Left ventricle myocardium inferior (tissue), 1 donor: ENCODE measurements at regions not wholly inside any gene's neighbourhood (a gene's known extent, or its start where the extent isn't known, plus 50 kb on each side); places are given as distances from the start of the nearest gene placed in this dataset.

Experiments
- DNase-seq: peaks from one replicate; pipeline ENCODE4 v3.0.0-alpha.2; 2020
- H3K27ac ChIP-seq: fragments of 200-600 bp; replicated peaks from 2 replicates; pipeline ENCODE4 v1.8.0; 2021
- H3K27me3 ChIP-seq: fragments of 200-600 bp; 2 replicates; pipeline ENCODE4 v1.8.0; 2021; ENCODE audit warnings: low read depth
- H3K36me3 ChIP-seq: fragments of 200-600 bp; 2 replicates; pipeline ENCODE4 v1.8.0; 2021
- H3K4me1 ChIP-seq: fragments of 200-600 bp; 2 replicates; pipeline ENCODE4 v1.8.0; 2021
- H3K4me3 ChIP-seq: fragments of 200-600 bp; 2 replicates; pipeline ENCODE4 v1.8.0; 2021; ENCODE audit warnings: mild to moderate bottlenecking, moderate library complexity
- H3K9me3 ChIP-seq: fragments of 200-600 bp; replicated peaks from 2 replicates; pipeline ENCODE4 v1.8.0; 2021
- intact Hi-C: fragments of 100-400 bp; cut with micrococcal nuclease; formaldehyde crosslinking; loops from one replicate; pipeline ENCODE4 v1.11.0; 2022
- TF ChIP-seq, protein P1 (sequence below): fragments of 200-600 bp; IDR thresholded peaks from 2 replicates; pipeline ENCODE4 v1.8.0; 2021; ENCODE audit warnings: antibody characterized with exemption, mild to moderate bottlenecking, borderline replicate concordance
- donor health status: DM: no; HTN: yes; CAD: no; lungs with severe emphysema.

DNA sequence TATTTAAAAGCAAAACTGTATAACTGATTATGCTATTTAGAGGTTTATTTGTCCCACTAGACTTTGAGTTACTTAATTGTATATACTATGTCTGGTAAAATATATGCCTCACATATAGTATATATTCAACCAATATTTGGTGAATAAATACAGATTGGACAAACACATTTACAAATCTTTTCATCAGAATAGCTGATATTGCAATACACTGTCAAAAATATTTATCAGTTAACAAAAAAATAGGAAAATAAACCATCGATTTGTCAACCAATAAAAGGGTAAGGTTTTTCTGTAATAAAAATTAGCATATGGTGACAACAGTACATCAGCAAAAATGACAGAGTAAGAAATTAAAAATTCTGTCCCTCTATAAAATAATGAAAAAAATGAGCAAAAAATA, 889.9 kb upstream of the INTU start:
- no peaks in the 10 kb centered on the region for H3K4me1 ChIP-seq

DNA sequence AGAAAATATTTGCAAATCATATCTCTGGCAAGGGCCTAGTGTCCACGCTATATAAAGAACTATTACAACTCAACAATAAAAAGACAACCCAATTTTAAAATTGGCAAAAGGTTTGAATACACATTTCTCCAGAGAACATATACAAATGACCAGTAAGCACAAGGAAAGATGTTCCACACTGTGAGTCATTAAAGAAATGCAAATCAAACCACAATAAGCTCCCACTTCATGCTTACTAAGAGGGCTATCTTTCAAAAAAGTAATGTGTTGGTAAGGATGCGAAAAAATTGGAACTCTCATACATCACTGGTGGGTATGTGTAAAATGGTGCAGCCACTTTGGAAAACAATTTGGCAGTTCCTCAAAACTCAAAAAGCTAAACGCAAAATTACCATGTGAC, 884.0 kb upstream of the INTU start:
- peaks cover 8% of the 10 kb centered on the region for H3K4me1 ChIP-seq
- intact Hi-C loops = no loop called here

More for the DNA sequence above, 889.9 kb upstream of the INTU start:
- TF ChIP-seq, protein P1, sequence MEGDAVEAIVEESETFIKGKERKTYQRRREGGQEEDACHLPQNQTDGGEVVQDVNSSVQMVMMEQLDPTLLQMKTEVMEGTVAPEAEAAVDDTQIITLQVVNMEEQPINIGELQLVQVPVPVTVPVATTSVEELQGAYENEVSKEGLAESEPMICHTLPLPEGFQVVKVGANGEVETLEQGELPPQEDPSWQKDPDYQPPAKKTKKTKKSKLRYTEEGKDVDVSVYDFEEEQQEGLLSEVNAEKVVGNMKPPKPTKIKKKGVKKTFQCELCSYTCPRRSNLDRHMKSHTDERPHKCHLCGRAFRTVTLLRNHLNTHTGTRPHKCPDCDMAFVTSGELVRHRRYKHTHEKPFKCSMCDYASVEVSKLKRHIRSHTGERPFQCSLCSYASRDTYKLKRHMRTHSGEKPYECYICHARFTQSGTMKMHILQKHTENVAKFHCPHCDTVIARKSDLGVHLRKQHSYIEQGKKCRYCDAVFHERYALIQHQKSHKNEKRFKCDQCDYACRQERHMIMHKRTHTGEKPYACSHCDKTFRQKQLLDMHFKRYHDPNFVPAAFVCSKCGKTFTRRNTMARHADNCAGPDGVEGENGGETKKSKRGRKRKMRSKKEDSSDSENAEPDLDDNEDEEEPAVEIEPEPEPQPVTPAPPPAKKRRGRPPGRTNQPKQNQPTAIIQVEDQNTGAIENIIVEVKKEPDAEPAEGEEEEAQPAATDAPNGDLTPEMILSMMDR = no peak
- Histone ChIP-seq H3K27ac (no peak overlapping the region), H3K9me3 (peaks cover 34% of the 10 kb centered on the region), H3K36me3 (no peaks in the 10 kb centered on the region), H3K27me3 (no peaks in the 10 kb centered on the region), H3K4me3 (no peak overlapping the region)
- intact Hi-C loops = no loop called here
- no peak for DNase-seq

DNA sequence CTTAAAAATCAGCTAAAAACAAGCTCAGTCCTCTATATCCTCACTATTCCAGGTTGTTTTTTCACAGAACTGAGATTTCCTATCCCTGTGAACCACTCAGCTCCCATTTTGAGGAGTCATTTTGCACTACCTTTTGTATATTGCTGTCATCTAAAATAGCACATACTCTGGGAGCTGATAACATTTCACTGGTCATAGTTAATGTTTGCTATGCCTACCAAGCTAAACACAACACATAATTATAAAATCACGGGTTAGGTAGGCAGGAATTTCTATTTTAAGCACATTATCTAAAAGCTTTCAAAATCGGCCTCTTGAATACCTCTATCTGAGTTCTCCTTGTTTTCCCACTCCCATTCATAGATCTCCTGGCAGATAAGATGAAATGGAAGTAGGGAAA, 882.0 kb upstream of the INTU start:
- H3K27ac ChIP-seq = peak overlapping the region; percentile 78
- peaks cover 15% of the 10 kb centered on the region for H3K9me3 ChIP-seq
- H3K4me1 ChIP-seq = peaks cover 16% of the 10 kb centered on the region
- no peaks in the 10 kb centered on the region for H3K36me3 ChIP-seq
- TF ChIP-seq, protein P1 = no peak
- no peak for DNase-seq
- no peak overlapping the region for H3K4me3 ChIP-seq
- intact Hi-C loops = no loop called here
- no peaks in the 10 kb centered on the region for H3K27me3 ChIP-seq

More for the DNA sequence above, 884.0 kb upstream of the INTU start:
- TF ChIP-seq, protein P1 = no peak
- H3K27me3 ChIP-seq = no peaks in the 10 kb centered on the region
- H3K4me3 ChIP-seq = no peak overlapping the region
- peaks cover 34% of the 10 kb centered on the region for H3K9me3 ChIP-seq
- DNase-seq = no peak
- H3K27ac ChIP-seq = no peak overlapping the region
- H3K36me3 ChIP-seq = no peaks in the 10 kb centered on the region

DNA sequence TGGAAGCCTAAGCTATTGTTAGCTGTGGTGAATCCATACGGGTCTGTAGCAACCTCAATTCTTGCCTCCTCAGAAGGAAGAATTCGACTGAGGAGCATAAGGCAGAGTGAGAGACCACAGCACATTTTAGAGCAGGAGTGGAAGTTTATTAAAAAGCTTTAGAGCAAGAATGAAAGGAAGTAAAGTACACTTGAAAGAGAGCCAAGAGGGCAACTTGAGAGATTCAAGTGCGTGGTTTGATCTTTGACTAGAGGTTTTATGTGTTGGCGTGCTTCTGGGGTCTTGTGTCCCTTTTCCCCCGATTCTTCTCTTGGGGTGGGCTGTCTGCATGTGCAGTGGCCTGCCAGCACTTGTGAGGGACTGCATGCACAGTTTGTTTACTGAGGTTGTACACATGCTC, 880.6 kb upstream of the INTU start:
- Histone ChIP-seq H3K4me3 (no peak overlapping the region), H3K4me1 (peaks cover 25% of the 10 kb centered on the region), H3K36me3 (no peaks in the 10 kb centered on the region), H3K27ac (peak overlapping the region; percentile 78), H3K27me3 (no peaks in the 10 kb centered on the region), H3K9me3 (peaks cover 4% of the 10 kb centered on the region)
- intact Hi-C loops = no loop called here
- no peak for DNase-seq
- TF ChIP-seq, protein P1 = no peak

DNA sequence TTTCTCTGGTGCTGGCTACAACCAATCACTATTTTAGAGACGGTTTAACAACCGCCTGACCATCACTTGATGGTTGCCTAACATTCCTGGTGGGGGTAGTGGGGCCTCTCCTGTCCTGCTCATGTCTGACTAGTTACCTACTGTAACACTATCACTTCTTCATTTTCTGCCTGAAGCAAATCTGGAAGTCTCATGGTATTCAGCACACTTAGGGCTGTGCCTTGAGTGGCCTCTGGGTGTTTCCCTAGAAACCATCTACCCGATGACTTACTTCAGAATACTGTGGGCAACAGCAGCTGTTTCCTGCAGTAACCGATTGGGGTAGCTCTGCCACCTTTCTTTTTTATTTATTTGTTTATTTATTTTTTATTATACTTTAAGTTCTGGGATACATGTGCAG, 880.1 kb upstream of the INTU start:
- Histone ChIP-seq H3K9me3 (no peaks in the 10 kb centered on the region), H3K27me3 (no peaks in the 10 kb centered on the region), H3K4me3 (no peak overlapping the region), H3K27ac (no peak overlapping the region), H3K36me3 (no peaks in the 10 kb centered on the region), H3K4me1 (peaks cover 25% of the 10 kb centered on the region)
- TF ChIP-seq, protein P1 = no peak
- DNase-seq = no peak
- intact Hi-C loops = no loop called here

DNA sequence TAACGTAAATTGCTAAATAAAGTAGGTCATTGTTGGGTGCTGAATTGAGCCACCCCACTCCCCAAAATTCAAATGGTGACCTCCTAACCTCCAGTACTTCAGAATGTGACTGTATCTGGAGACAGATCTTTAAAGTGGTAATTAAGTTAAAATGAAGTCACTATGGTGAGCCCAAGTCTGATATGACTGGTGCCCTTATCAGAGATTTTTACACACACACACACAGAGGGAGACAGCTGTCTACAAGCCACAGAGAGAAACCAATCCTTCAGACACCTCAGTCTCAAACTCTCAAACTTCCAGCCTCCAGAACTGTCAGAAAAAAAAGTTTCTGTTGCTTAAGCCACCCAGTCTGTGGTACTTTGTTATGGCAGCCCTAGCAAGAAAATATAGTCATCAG, 879.2 kb upstream of the INTU start:
- TF ChIP-seq, protein P1 = no peak
- H3K27ac ChIP-seq = no peak overlapping the region
- no peak for DNase-seq

More for the DNA sequence above, 879.2 kb upstream of the INTU start:
- peaks cover 25% of the 10 kb centered on the region for H3K4me1 ChIP-seq
- H3K27me3 ChIP-seq = no peaks in the 10 kb centered on the region
- H3K4me3 ChIP-seq = no peak overlapping the region
- intact Hi-C loops = no loop called here
- no peaks in the 10 kb centered on the region for H3K9me3 ChIP-seq
- H3K36me3 ChIP-seq = no peaks in the 10 kb centered on the region
